Progenitor cell of endocrine pancreas (in vitro differentiated cells): ENCODE measurements at regions not wholly inside any gene's neighbourhood (a gene's known extent, or its start where the extent isn't known, plus 50 kb on each side); places are given as distances from the start of the nearest gene placed in this dataset.

Experiments used
- DNase-seq: peaks from one replicate; pipeline ENCODE4 v3.0.0; 2021; ENCODE audit warnings: low spot score; ENCODE audit not compliant: unreplicated experiment
- H3K27ac Mint-ChIP-seq: 2 replicates; pipeline ENCODE4 v1.8.0; 2021; ENCODE audit warnings: mild to moderate bottlenecking, moderate library complexity, mixed read lengths
- H3K27me3 Mint-ChIP-seq: 2 replicates; pipeline ENCODE4 v1.8.0; 2021; ENCODE audit warnings: mixed read lengths
- H3K36me3 Mint-ChIP-seq: 2 replicates; pipeline ENCODE4 v1.8.0; 2022; ENCODE audit warnings: mixed read lengths; ENCODE audit not compliant: insufficient read depth
- H3K4me1 Mint-ChIP-seq: 2 replicates; pipeline ENCODE4 v1.8.0; 2021; ENCODE audit warnings: low read depth, mixed read lengths
- H3K4me3 Mint-ChIP-seq: 2 replicates; pipeline ENCODE4 v1.8.0; 2021; ENCODE audit warnings: low read depth, mild to moderate bottlenecking, moderate library complexity, mixed read lengths
- H3K9me3 Mint-ChIP-seq: 2 replicates; pipeline ENCODE4 v1.8.0; 2021; ENCODE audit warnings: low read depth, mixed read lengths
- CTCF ChIP-seq: fragments of 200-600 bp; sonication (generic); IDR thresholded peaks from one replicate; pipeline ENCODE4 v1.5.0; 2021; ENCODE audit warnings: antibody characterized with exemption, mild to moderate bottlenecking; ENCODE audit not compliant: unreplicated experiment

- Mint-ChIP-seq H3K4me1 (no peaks in the 10 kb centered on the region), H3K9me3 (no peaks in the 10 kb centered on the region), H3K36me3 (no peaks in the 10 kb centered on the region), H3K27me3 (peaks cover 16% of the 10 kb centered on the region), H3K27ac (no peak overlapping the region), H3K4me3 (no peak overlapping the region)
- DNase-seq, result no peak
- no peak for TF ChIP-seq CTCF
Observed at GRCh38 chr11:32032052-32032451, 58.8 kb upstream of the RCN1 start.

- no peaks in the 10 kb centered on the region for H3K36me3 Mint-ChIP-seq
- no peaks in the 10 kb centered on the region for H3K9me3 Mint-ChIP-seq
- no peak overlapping the region for H3K4me3 Mint-ChIP-seq
- no peaks in the 10 kb centered on the region for H3K4me1 Mint-ChIP-seq
- no peak for DNase-seq
- H3K27me3 Mint-ChIP-seq, result peaks cover 18% of the 10 kb centered on the region
- no peak for TF ChIP-seq CTCF
- no peak overlapping the region for H3K27ac Mint-ChIP-seq
Observed at GRCh38 chr11:32030875-32031503, 59.9 kb upstream of the RCN1 start.

GRCh38 chr11:32029721-32030120, 61.2 kb upstream of the RCN1 start:
- TF ChIP-seq CTCF, result no peak
- peaks cover 18% of the 10 kb centered on the region for H3K27me3 Mint-ChIP-seq
- no peak for DNase-seq
- H3K4me1 Mint-ChIP-seq, result no peaks in the 10 kb centered on the region
- no peak overlapping the region for H3K4me3 Mint-ChIP-seq
- H3K9me3 Mint-ChIP-seq, result no peaks in the 10 kb centered on the region
- no peak overlapping the region for H3K27ac Mint-ChIP-seq
- H3K36me3 Mint-ChIP-seq, result no peaks in the 10 kb centered on the region

- TF ChIP-seq CTCF, result no peak
- DNase-seq, result no peak
- Mint-ChIP-seq H3K27ac (no peak overlapping the region), H3K4me1 (no peaks in the 10 kb centered on the region), H3K27me3 (peaks cover 20% of the 10 kb centered on the region), H3K36me3 (no peaks in the 10 kb centered on the region), H3K9me3 (no peaks in the 10 kb centered on the region), H3K4me3 (no peak overlapping the region)
Observed at GRCh38 chr11:32028201-32028600, 62.7 kb upstream of the RCN1 start.

GRCh38 chr11:32026766-32027165, 64.1 kb upstream of the RCN1 start:
- Mint-ChIP-seq H3K4me3 (no peak overlapping the region), H3K36me3 (no peaks in the 10 kb centered on the region), H3K9me3 (no peaks in the 10 kb centered on the region), H3K4me1 (no peaks in the 10 kb centered on the region), H3K27ac (no peak overlapping the region), H3K27me3 (peaks cover 16% of the 10 kb centered on the region)
- no peak for DNase-seq
- no peak for TF ChIP-seq CTCF
